ENCODE measurements at regions not wholly inside any gene's neighbourhood (a gene's known extent, or its start where the extent isn't known, plus 50 kb on each side); places are given as distances from the start of the nearest gene placed in this dataset.

- intact Hi-C loops (cut with DNase I), result no loop called here
- H3K36me3 ChIP-seq, result no peaks in the 10 kb centered on the region
- no peak for DNase-seq (ENCODE audit: extremely low spot score)
- peak overlapping the region in 1 of 4 donors; percentile 6 for H3K27ac ChIP-seq (replicated peaks in 1 of 4)
- no peak overlapping the region for H3K4me3 ChIP-seq
- peaks cover 0 to 65% (median 4%) of the 10 kb centered on the region in 4 donors for H3K27me3 ChIP-seq
- no peaks in the 10 kb centered on the region for H3K9me3 ChIP-seq
- 61% methylated on average over 7 of the region's 8 CpGs for WGBS
- H3K4me1 ChIP-seq, result no peaks in the 10 kb centered on the region
- no peak for TF ChIP-seq EP300 (IDR thresholded peaks at IDR 0.05)
- no peak for TF ChIP-seq POLR2AphosphoS5 (IDR thresholded peaks at IDR 0.05)
- TF ChIP-seq POLR2A (IDR thresholded peaks at IDR 0.05; ENCODE audit: low read depth), result no peak
- TF ChIP-seq CTCF (IDR thresholded peaks at IDR 0.05), result no peak
Observed at GRCh38 chr1:17955302-17956285, 152.0 kb upstream of the IGSF21 start.

- intact Hi-C loops (cut with DNase I), result no loop called here
Observed at GRCh38 chr1:17957588-17958267, 149.9 kb upstream of the IGSF21 start.

GRCh38 chr1:17958704-17959103, 148.9 kb upstream of the IGSF21 start:
- H3K27ac ChIP-seq (replicated peaks in 1 of 4), result peak overlapping the region in 1 of 4 donors; percentile 20
- WGBS, result 39% methylated on average over 1 of the region's 1 CpG
- no peaks in the 10 kb centered on the region for H3K4me1 ChIP-seq
- no peak for DNase-seq (ENCODE audit: extremely low spot score)
- TF ChIP-seq POLR2A (IDR thresholded peaks at IDR 0.05; ENCODE audit: low read depth) (no peak), POLR2AphosphoS5 (IDR thresholded peaks at IDR 0.05) (no peak), CTCF (IDR thresholded peaks at IDR 0.05) (no peak), EP300 (IDR thresholded peaks at IDR 0.05) (no peak)
- H3K9me3 ChIP-seq, result no peaks in the 10 kb centered on the region
- intact Hi-C loops (cut with DNase I), result no loop called here
- peaks cover 0 to 64% (median 0%) of the 10 kb centered on the region in 4 donors for H3K27me3 ChIP-seq
- H3K4me3 ChIP-seq, result no peak overlapping the region
- no peaks in the 10 kb centered on the region for H3K36me3 ChIP-seq

More at GRCh38 chr1:17957588-17958267, 149.9 kb upstream of the IGSF21 start:
- Histone ChIP-seq H3K9me3 (no peaks in the 10 kb centered on the region), H3K4me1 (no peaks in the 10 kb centered on the region), H3K27ac (replicated peaks in 1 of 4) (peak overlapping the region in 1 of 4 donors; percentile 40), H3K4me3 (no peak overlapping the region), H3K36me3 (no peaks in the 10 kb centered on the region), H3K27me3 (peaks cover 0 to 65% (median 0%) of the 10 kb centered on the region in 4 donors)
- TF ChIP-seq POLR2AphosphoS5 (IDR thresholded peaks at IDR 0.05), result peak in 1 of 2 donors; percentile 18
- no peak for TF ChIP-seq CTCF (IDR thresholded peaks at IDR 0.05)
- no peak for TF ChIP-seq EP300 (IDR thresholded peaks at IDR 0.05)
- DNase-seq (ENCODE audit: extremely low spot score), result no peak
- WGBS, result 44% methylated on average over 10 of the region's 10 CpGs

- intact Hi-C loops (cut with DNase I), result no loop called here
- Histone ChIP-seq H3K36me3 (no peaks in the 10 kb centered on the region), H3K27ac (replicated peaks in 1 of 4) (no peak overlapping the region), H3K4me3 (no peak overlapping the region), H3K27me3 (peaks cover 0 to 44% (median 0%) of the 10 kb centered on the region in 4 donors), H3K9me3 (no peaks in the 10 kb centered on the region), H3K4me1 (no peaks in the 10 kb centered on the region)
- TF ChIP-seq EP300 (IDR thresholded peaks at IDR 0.05) (no peak), CTCF (IDR thresholded peaks at IDR 0.05) (no peak), POLR2AphosphoS5 (IDR thresholded peaks at IDR 0.05) (no peak), POLR2A (IDR thresholded peaks at IDR 0.05; ENCODE audit: low read depth) (no peak)
- DNase-seq (ENCODE audit: extremely low spot score), result no peak
- WGBS, result 68% methylated on average over 10 of the region's 10 CpGs
Observed at GRCh38 chr1:17963513-17963912, 144.1 kb upstream of the IGSF21 start.
